HG03025 (cell line): ENCODE measurements at regions not wholly inside any gene's neighbourhood (a gene's known extent, or its start where the extent isn't known, plus 50 kb on each side); places are given as distances from the start of the nearest gene placed in this dataset.

Experiments
- ATAC-seq: cut with Tn5 transposase; IDR thresholded peaks from one replicate; pipeline ENCODE4 v1.9.1; 2021; ENCODE audit warnings: mild to moderate bottlenecking, moderate library complexity; ENCODE audit not compliant: unreplicated experiment, low FRiP score

- no peak for ATAC-seq
These were observed 836.9 kb upstream of the FANCL start for GRCh38 chr2:59077981-59078531.

GRCh38 chr2:59077026-59077725, 836.1 kb upstream of the FANCL start:
- no peak for ATAC-seq

- no peak for ATAC-seq
These were observed 835.0 kb upstream of the FANCL start for GRCh38 chr2:59076079-59076619.

DNA sequence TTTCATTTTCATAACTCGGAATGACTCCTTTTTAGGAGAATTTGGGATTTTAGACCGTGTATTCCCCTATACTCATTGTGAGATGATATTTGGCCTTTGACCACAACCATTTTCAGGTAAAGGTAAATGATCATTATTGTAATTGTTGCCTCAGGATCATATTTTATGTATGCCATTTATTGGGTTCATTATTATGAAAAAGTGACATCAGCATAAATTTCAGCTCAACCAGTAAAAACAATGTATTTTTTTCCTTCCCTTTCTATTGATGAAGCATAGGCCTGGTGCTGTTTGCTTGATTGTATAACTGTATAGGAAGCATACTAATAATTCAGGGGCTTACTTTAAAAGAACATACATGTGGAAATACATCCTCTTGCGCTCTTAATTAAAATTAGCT, 832.9 kb upstream of the FANCL start:
- ATAC-seq, result no peak

DNA sequence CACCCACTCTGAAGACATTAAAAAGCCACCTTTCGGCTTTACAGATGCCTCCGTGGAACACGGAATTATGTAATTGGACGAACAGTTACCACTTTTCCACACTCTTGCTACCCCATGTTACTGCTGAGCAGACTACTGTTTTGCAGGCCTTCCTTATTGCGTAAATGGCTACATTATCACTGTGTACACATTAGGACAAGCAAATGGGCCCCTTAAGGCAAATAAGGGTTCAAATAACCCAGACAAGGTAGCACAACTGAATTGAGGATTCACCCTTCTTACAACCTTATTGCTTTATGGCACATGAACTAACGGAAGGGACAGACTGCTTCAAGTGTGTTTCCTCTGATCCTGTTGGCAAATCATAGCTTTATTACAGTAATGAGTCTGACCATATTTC, 832.2 kb upstream of the FANCL start:
- no peak for ATAC-seq

GRCh38 chr2:59068255-59068654, 827.1 kb upstream of the FANCL start:
- ATAC-seq, result no peak

GRCh38 chr2:59066787-59067399, 825.8 kb upstream of the FANCL start:
- no peak for ATAC-seq

- no peak for ATAC-seq
These were observed 806.4 kb upstream of the FANCL start for GRCh38 chr2:59047373-59047995.

- no peak for ATAC-seq
These were observed 805.6 kb upstream of the FANCL start for GRCh38 chr2:59046401-59047372.

- ATAC-seq, result no peak
These were observed 803.6 kb upstream of the FANCL start for GRCh38 chr2:59044736-59045135.

- no peak for ATAC-seq
These were observed 800.0 kb upstream of the FANCL start for GRCh38 chr2:59041139-59041538.

GRCh38 chr2:59034837-59035236, 793.7 kb upstream of the FANCL start:
- ATAC-seq, result no peak

DNA sequence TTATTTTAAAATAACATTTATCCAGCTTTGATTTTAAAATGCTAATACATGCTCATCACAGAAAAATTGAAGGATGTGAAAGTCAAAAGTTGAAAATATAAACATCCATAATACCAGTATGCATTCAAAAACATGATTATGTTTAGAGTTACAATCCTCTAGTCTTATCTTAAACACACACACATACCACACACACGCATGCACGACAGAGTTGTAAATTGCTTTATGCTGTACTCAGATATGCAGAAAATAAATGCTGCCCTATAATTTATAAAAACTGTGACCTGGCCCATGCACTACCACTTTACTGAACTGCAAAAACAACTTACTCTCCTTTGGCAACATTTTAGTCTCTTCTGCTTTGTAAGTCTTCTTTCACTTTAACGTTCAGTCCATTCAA, 793.0 kb upstream of the FANCL start:
- no peak for ATAC-seq

DNA sequence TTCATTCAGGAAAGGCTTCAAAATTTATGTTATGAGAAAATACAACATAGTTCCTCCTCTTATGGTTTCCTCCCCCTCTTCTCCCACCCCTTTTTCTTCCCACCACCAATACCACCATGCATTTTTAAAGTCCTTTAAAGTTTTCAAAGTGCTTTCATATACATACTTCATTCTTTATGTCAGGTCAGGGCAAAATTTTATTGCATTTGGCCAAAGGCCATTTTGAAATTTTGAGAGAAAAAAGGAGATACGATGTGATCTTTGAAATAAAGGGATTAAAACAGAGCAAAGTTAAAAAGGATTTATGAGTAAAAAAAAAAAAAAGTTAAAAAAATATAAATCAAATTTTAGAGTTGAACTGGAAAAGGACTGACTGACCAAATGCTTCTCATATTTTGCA, 792.5 kb upstream of the FANCL start:
- ATAC-seq, result no peak

GRCh38 chr2:59032499-59032898, 791.4 kb upstream of the FANCL start:
- ATAC-seq, result no peak

DNA sequence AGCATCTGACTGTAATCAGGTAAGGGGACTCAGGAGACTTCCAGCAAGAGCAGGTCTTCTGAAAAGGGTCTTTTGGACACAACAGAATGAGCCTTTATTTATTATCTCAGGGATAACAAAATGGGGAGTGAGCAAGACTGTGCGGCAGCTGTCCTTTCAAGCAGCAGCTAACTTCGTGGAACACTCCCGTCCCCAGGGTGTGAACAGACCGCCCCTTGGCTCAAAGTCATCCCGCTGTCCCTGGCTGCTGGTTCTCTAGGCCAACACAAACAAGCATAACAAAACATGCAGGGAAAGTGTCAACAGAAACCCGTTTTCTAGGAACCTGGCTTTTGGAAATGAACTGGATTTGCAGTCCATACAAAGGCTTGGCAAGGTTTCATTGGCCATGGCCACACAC, 787.9 kb upstream of the FANCL start:
- no peak for ATAC-seq

DNA sequence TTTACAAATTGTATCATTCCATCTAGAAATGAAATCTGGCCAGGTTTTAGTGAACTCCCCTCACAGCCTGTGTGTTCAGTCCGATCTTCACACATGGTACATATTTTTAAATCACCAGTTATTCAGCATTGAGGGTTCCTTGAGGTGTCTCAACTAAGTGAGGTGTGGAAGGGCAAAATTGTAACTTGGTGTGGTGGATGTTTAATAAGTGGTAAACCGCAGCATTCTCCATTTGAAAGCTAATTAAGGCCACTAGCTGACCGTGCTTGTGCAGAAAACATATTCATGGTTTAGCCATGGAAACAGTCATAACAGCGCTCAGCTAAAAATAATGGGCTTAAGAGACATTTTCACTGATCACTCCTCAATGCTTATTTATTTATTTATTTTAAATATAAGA, 786.2 kb upstream of the FANCL start:
- ATAC-seq, result no peak

DNA sequence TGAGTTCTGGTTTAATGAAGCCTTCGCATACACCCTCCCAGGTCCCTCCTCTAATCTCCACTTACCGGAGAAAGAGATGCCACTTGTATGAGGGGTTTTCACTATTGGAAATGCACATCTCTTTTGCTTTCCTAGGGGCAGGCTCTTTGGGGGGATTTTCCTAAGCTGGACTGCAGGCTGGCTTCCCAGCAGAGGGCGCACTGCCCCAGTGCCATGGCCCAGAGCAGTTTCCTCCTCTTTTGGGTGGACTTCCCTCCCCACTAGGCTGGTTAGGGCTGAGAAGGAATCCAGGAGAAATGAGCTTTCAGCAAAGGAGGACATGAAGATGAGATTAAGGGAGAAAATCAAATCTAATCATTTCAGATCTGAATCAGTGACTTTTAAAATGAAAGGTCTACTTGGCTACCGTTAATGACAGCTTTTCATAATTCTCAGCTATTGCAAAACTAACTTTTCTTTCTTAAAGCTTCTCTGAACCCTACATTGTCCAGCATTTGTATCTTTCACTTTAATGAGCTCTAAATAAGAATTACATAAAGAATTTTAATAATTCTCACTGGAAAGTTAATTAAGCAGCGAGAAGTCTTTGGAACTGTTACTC, 784.1 kb upstream of the FANCL start:
- no peak for ATAC-seq

DNA sequence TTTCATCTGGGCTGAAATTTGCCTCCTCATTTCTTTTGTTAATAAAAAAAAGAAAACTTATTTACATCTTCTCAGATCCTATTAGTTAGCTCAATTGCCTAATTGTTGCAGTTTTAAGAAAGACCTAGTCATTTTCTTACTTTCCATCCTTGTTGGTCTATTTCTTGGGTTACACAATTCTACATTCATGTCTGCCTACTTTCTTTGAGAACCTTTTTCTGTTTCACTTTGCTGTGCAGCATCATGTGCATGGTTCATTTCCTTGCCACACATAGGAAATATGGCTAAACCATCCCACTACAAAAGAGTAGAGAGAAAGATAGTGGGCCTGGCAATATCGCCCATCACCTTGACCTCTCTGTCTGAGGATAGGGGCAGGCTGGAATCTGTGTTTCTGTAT, 780.7 kb upstream of the FANCL start:
- no peak for ATAC-seq

GRCh38 chr2:59019566-59020159, 778.5 kb upstream of the FANCL start:
- ATAC-seq, result no peak
